ENCODE measurements at regions not wholly inside any gene's neighbourhood (a gene's known extent, or its start where the extent isn't known, plus 50 kb on each side); places are given as distances from the start of the nearest gene placed in this dataset.

DNA sequence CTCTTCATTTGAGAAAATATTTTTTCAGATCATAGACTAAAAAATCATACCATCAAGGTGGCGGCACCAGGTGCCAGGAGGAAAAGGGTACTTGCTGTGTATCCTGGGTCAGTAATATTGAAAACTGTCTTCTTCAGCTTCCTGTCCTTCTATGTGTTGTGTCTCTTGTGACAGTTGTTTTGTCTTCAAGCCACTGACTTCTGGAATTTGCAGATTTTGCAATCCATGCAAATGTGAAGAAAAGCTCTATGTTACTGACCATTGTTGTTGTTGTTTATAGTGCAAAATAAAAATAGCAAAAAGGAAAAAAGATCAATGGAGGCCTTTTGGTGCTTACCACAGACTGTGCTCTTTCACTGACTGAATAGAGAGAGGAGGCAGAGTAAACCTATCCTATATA lies 83.2 kb upstream of the RHOU start:
- H2AFZ ChIP-seq (replicated peaks; ENCODE audit: low read length, poor library complexity), result no peak overlapping the region
- H3K18ac ChIP-seq (ENCODE audit: low read depth, low read length), result no peak overlapping the region
- H2AK5ac ChIP-seq (ENCODE audit: low read depth, low read length), result no peak overlapping the region
- dilution Hi-C loops (cut with HindIII; ENCODE audit: low sequenced_read_pairs, unreplicated experiment) (no loop called here), intact Hi-C loops (cut with micrococcal nuclease) (no loop called here), in situ Hi-C loops (cut with MboI; ENCODE audit: low sequenced_read_pairs) (no loop called here)
- H3K9ac ChIP-seq (ENCODE audit: low read depth, low read length), result no peak overlapping the region
- H3K4ac ChIP-seq (ENCODE audit: low read depth, low read length), result no peak overlapping the region
- TF ChIP-seq POLR2A (IDR thresholded peaks at IDR 0.05; ENCODE audit: low read depth, low read length) (no peak), FOS (IDR thresholded peaks at IDR 0.05; ENCODE audit: low read depth, low read length) (no peak), CEBPB (IDR thresholded peaks at IDR 0.05; ENCODE audit: low read depth, low read length) (no peak), NFE2L2 (IDR thresholded peaks at IDR 0.05; ENCODE audit: low read depth, low read length) (no peak), RCOR1 (IDR thresholded peaks at IDR 0.05; ENCODE audit: insufficient replicate concordance, low read length) (no peak), MXI1 (IDR thresholded peaks at IDR 0.05; ENCODE audit: borderline replicate concordance, low read depth, low read length) (no peak), BHLHE40 (IDR thresholded peaks at IDR 0.05; ENCODE audit: low read depth, low read length) (no peak), MAFK (IDR thresholded peaks at IDR 0.05; ENCODE audit: low read depth, low read length) (no peak), RAD21 (IDR thresholded peaks at IDR 0.05; ENCODE audit: low read length) (no peak), CHD1 (IDR thresholded peaks at IDR 0.05; ENCODE audit: low read depth, low read length) (no peak), RFX5 (IDR thresholded peaks at IDR 0.05; ENCODE audit: low read depth, low read length) (no peak), USF2 (IDR thresholded peaks at IDR 0.05; ENCODE audit: low read depth, low read length) (no peak), SMC3 (IDR thresholded peaks at IDR 0.05; ENCODE audit: low read depth, low read length) (no peak), MAZ (IDR thresholded peaks at IDR 0.05; ENCODE audit: borderline replicate concordance, low read depth, low read length) (no peak)
- TF ChIP-seq, protein P1, sequence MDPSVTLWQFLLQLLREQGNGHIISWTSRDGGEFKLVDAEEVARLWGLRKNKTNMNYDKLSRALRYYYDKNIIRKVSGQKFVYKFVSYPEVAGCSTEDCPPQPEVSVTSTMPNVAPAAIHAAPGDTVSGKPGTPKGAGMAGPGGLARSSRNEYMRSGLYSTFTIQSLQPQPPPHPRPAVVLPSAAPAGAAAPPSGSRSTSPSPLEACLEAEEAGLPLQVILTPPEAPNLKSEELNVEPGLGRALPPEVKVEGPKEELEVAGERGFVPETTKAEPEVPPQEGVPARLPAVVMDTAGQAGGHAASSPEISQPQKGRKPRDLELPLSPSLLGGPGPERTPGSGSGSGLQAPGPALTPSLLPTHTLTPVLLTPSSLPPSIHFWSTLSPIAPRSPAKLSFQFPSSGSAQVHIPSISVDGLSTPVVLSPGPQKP (IDR thresholded peaks at IDR 0.05; ENCODE audit: borderline replicate concordance, low read depth, low read length), result no peak
- TF ChIP-seq, protein P2, sequence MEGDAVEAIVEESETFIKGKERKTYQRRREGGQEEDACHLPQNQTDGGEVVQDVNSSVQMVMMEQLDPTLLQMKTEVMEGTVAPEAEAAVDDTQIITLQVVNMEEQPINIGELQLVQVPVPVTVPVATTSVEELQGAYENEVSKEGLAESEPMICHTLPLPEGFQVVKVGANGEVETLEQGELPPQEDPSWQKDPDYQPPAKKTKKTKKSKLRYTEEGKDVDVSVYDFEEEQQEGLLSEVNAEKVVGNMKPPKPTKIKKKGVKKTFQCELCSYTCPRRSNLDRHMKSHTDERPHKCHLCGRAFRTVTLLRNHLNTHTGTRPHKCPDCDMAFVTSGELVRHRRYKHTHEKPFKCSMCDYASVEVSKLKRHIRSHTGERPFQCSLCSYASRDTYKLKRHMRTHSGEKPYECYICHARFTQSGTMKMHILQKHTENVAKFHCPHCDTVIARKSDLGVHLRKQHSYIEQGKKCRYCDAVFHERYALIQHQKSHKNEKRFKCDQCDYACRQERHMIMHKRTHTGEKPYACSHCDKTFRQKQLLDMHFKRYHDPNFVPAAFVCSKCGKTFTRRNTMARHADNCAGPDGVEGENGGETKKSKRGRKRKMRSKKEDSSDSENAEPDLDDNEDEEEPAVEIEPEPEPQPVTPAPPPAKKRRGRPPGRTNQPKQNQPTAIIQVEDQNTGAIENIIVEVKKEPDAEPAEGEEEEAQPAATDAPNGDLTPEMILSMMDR (conservative IDR thresholded peaks at IDR 0.05; ENCODE audit: low read depth, low read length), result no peak
- POLR2A ChIA-PET (ENCODE audit: unreplicated experiment), result no interaction called here
- no peaks in the 10 kb centered on the region for H3K79me1 ChIP-seq (ENCODE audit: low read depth in 1 of 2, low read length in 2 of 2)
- no peak overlapping the region for H2AK9ac ChIP-seq (replicated peaks; ENCODE audit: low read depth, low read length, poor library complexity)
- BruUV-seq (replicated peaks), result no TSS peak
- no peak overlapping the region for H3K23ac ChIP-seq (ENCODE audit: low read depth, low read length)
- no peak overlapping the region for H4K8ac ChIP-seq (ENCODE audit: low read depth in 2 of 2, low read length in 2 of 2)
- CTCF ChIA-PET, result no interaction called here
- H3K4me3 ChIP-seq (ENCODE audit: insufficient read depth, low read depth, low read length), result no peak overlapping the region
- H3K27ac ChIP-seq (ENCODE audit: insufficient read depth, low read length), result no peak overlapping the region
- H3K9me3 ChIP-seq (ENCODE audit: control insufficient read depth, insufficient read depth, low read length), result no peaks in the 10 kb centered on the region
- no peaks in the 10 kb centered on the region for H3K9me1 ChIP-seq (ENCODE audit: insufficient read depth, low read length)
- H4K5ac ChIP-seq (ENCODE audit: low read depth, low read length), result no peak overlapping the region
- no peaks in the 10 kb centered on the region for H4K20me1 ChIP-seq (ENCODE audit: insufficient read depth, low read length)
- H3K4me2 ChIP-seq (ENCODE audit: low read depth, low read length), result no peak overlapping the region
- no peak overlapping the region for H4K91ac ChIP-seq (ENCODE audit: insufficient read depth, low read depth, low read length)
- H3K14ac ChIP-seq (replicated peaks; ENCODE audit: low read depth, low read length), result no peak overlapping the region
- H2BK120ac ChIP-seq (ENCODE audit: low read depth, low read length), result no peak overlapping the region
- H3K27me3 ChIP-seq (ENCODE audit: control insufficient read depth, insufficient read depth, low read length), result peaks cover 29% of the 10 kb centered on the region
- ATAC-seq (ENCODE audit: low read depth) (no peak), DNase-seq (no peak)
- H2BK5ac ChIP-seq (ENCODE audit: low read depth, low read length, poor library complexity, severe bottlenecking), result no peak overlapping the region
- H2BK15ac ChIP-seq (ENCODE audit: low read depth, low read length), result no peak overlapping the region
- no peak overlapping the region for H3K56ac ChIP-seq (ENCODE audit: extremely low read depth, insufficient read depth, low read length)
- H2BK20ac ChIP-seq (ENCODE audit: low read depth, low read length), result no peak overlapping the region
- H3K36me3 ChIP-seq (ENCODE audit: control insufficient read depth, insufficient read depth, low read length), result no peaks in the 10 kb centered on the region
- WGBS, 2 experiments (ENCODE audit: extremely low coverage in 2 of 2, insufficient read length in 1 of 2), result no CpG with 5 or more reads among the region's 1 CpG
- H3K4me1 ChIP-seq (ENCODE audit: control insufficient read depth, insufficient read depth, low read length), result no peaks in the 10 kb centered on the region
